IPS-NIHi11 (cell line): ENCODE measurements at regions not wholly inside any gene's neighbourhood (a gene's known extent, or its start where the extent isn't known, plus 50 kb on each side); places are given as distances from the start of the nearest gene placed in this dataset.

Experiments
- DNase-seq: peaks from one replicate; pipeline ENCODE4 v3.0.0; 2012; ENCODE audit warnings: mixed read lengths, low spot score

- no peak for DNase-seq
These were observed 358.7 kb upstream of the MGMT start for GRCh38 chr10:129108378-129108777.

GRCh38 chr10:129108994-129109393, 358.0 kb upstream of the MGMT start:
- DNase-seq = no peak

DNA sequence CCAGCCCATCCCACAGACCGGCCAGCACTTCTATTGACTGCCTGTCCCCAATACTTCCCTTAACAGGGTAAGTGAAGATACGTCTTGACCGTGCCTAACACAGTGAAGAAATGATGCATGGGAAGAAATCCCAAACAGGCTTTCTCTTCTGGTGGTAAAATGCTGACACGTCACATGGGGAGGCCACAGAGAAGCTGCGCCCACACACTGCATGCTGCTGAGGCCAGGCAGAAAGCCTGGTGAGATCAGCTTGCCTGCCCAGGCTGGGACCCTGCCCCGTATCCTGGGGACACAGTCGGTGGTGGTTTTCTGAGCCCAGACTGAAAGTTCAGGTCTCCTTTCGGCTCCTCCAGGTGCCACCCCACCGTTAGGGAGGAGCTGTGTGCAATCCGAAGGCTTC, 356.3 kb upstream of the MGMT start:
- DNase-seq = no peak

GRCh38 chr10:129111922-129112321, 355.1 kb upstream of the MGMT start:
- DNase-seq = no peak

DNA sequence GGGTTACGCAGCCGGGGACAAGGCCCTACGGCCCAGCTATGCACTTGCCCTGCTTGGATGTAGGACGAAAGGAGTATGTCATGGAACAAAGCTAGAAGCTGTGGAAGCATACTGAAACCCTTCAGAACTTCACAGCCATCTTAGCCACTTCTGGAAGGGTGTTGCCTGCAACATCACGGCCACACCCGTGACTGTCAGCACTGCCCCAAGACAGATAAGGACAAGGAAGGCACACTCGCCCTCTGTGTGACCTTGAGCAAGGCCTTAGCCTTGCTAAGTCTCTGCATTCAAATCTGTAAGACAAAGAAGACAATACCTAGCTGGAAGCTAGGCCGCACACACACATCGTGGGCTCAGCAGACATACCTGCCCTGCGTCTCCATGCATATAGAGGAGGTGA, 352.5 kb upstream of the MGMT start:
- no peak for DNase-seq

- no peak for DNase-seq
These were observed 350.7 kb upstream of the MGMT start for GRCh38 chr10:129116371-129116770.

DNA sequence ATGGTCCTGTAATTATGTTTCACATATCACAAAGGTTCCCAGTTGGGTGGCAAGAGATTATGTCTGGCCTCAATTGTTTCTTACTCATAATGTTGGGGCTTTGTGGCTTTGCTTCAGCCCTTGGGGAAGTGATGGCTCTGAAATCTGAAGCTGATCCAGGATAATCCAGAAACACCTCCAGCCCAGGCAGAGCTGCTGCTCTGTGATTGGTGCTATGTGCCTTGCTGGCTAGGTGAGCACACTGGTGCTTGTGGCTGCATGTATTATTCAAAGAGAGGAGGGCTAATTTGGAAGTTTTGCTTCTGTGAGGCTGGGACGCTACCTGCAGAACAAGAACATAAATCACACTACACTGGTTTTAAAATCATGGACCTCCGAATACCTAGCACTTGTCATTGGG, 346.6 kb upstream of the MGMT start:
- DNase-seq = no peak

- DNase-seq = no peak
These were observed 344.2 kb upstream of the MGMT start for GRCh38 chr10:129122846-129123245.

DNA sequence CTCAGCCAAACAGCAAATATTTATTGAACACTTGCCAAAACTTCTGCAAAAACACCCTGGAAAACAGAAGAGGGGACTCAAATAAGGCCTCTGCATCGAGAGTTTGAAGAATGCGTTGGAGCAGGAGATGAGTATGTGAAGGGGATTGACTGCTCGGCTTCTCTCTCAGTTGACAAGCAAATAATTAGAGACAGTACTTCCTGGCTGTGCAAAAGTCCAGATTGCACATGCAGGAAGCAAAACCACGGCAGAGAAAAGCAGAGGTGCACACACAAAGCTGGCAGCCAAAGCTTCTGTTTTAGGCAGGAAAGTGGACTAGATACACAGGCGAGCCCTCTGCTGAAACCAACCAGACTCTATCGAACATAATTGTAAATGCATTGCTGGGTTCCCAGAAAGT, 343.6 kb upstream of the MGMT start:
- no peak for DNase-seq

DNA sequence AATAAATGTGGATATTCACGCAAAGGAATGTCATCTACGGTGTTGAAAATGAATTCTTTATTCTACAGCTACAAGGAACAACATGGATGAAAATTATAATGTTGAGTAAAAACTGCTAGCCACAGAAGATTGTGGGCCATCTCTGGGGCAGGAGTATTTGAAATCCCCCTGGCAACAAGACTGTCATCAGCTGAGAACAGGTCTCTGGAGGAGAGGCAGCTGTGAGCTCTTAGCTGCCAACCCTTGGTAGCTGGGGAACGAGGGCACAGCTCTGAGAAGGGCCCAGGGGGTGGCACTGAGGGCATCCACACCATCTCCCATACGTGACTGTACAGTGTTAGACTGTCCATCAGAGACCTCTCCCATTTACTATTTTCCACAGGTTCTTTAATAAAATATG, 340.1 kb upstream of the MGMT start:
- DNase-seq = no peak

DNA sequence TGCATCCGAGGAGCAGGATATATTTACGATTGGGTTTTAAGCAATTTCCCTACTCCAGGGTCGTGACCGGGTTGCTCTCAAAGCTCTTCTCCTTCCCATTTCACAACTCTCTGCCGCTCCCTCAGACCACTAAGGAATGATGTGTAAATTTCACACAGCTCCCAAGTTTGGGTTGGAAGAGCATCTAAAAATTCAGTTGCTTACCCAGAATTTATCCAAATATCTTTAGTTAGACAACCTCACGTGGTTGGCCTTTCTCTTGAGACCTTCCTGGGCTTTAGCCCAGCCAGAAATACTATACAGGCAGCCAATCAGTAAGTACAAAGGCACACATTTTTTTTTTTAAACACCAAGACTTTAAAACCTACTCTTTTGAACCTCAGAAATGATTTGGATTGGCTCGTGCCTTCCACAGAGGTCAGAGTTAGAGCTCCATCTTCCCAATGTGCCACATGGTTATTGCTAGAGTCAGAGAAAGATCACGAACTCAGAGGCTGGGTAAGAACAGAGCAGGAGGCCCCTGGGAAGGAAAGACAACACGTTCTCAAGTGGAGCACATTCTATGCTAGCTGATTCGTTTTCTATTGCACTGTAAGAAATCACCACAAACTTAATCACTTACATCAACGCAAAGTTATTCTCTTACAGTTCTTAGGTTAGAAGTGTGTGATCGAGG, 335.4 kb upstream of the MGMT start:
- DNase-seq = no peak

GRCh38 chr10:129133856-129134255, 333.2 kb upstream of the MGMT start:
- no peak for DNase-seq

- no peak for DNase-seq
These were observed 332.7 kb upstream of the MGMT start for GRCh38 chr10:129134371-129134770.

GRCh38 chr10:129135624-129136023, 331.4 kb upstream of the MGMT start:
- no peak for DNase-seq

- DNase-seq = no peak
These were observed 331.0 kb upstream of the MGMT start for GRCh38 chr10:129136074-129136473.

DNA sequence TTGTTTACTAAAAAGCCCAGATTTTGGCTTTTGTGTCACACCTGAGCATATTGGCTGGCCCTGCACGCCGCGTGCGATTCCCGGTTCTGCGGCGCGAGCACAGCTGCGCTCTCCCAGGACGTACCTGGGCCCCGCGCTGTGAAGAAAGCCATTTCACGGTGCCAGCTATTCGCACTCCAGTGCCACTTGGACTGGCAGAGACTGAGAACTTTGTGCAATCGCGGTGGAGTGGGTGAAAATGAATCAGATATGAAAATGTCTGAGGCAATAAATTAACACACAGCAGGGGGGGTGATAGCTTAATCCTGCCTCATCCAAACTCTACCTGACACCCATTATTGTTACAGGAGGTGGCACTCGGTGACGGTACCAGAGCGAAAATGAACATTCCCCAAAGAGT, 330.1 kb upstream of the MGMT start:
- DNase-seq = no peak

- DNase-seq = no peak
These were observed 325.8 kb upstream of the MGMT start for GRCh38 chr10:129140921-129141885.

DNA sequence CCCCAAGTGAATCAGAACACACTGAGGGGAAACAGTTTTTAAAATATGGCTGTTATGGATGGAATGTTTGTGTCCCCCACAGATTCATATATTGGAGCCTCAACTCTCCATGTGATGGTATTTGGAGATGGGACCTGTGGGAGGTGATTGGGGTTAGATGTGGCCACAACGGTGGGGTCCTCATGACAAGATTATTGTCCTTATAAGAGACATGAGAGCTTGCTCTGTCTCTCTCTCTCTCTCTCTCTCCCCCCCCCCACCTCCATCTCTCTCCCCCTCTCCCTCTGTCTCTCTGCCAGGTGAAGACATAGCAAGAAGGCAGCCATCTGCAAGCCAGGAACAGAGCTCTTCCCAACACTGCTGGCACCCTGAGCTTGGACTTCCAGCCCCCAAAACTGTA, 315.8 kb upstream of the MGMT start:
- no peak for DNase-seq

DNA sequence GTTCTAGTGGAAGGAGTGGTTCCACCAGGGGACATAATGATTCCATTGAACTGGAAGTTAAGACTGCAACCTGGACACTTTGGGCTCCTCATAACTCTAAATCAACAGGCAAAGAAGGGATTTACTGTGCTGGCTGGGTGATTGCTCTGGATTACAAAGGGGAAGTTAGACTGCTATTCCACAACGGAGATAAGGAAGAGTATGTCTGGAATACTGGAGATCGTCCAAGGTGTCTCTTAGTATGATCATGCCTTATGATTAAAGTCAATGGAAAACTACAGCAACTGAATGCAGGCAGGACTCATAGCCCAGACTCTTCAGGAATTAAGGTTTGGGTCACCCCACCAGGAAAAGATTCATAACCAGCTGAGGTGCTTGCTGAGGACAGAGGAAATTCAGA, 310.6 kb upstream of the MGMT start:
- no peak for DNase-seq

- no peak for DNase-seq
These were observed 309.9 kb upstream of the MGMT start for GRCh38 chr10:129157185-129157584.

GRCh38 chr10:129161150-129161549, 305.9 kb upstream of the MGMT start:
- DNase-seq = peak; percentile 64

DNA sequence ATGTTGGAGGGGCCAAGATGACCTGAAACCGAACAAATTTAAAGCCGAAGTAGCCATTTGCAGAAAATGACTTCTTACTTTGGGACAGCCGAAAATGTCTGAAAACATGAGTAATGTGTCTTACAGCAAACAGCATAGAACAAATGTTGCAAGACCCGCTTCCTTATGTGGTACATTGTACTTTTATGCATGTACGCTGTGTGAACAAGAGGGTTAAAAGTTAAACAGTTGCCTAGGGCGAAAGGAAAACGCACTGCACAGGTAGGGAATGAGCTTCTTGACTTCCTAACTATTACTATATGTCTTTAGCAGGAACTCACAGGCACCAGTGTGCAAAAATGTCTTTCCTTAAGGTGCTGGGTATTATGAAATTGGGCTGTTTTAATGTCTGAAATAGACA, 303.5 kb upstream of the MGMT start:
- DNase-seq = no peak

GRCh38 chr10:129165076-129165720, 301.8 kb upstream of the MGMT start:
- DNase-seq = no peak
